Adrenal gland (tissue), 5 donors: ENCODE measurements at regions not wholly inside any gene's neighbourhood (a gene's known extent, or its start where the extent isn't known, plus 50 kb on each side); places are given as distances from the start of the nearest gene placed in this dataset.

Source experiments
- CTCF ChIP-seq, 6 experiments: fragments of 450-650 bp in 4 of 6; fragments of 200-600 bp in 2 of 6; sonication (generic) in 1 of 6; IDR thresholded peaks; 1 replicate in 5 of 6; 2 replicates in 1 of 6; pipeline versions ENCODE4 v1.5.1 to v1.8.0; 2016 to 2021; ENCODE audit warnings: antibody characterized with exemption in 6 of 6, mild to moderate bottlenecking in 2 of 6, moderate library complexity in 1 of 6
- POLR2A ChIP-seq, 2 donors: fragments of 450-650 bp; IDR thresholded peaks; one replicate each; pipeline ENCODE4 v1.6.1; 2017; ENCODE audit warnings: antibody characterized with exemption in 2 of 2, mild to moderate bottlenecking in 2 of 2, moderate library complexity in 1 of 2
- donor health status: DM: no; HTN: no; CAD: no.

GRCh38 chr2:181183878-181184542, 203.6 kb downstream of the UBE2E3 start:
- no peak for TF ChIP-seq CTCF (IDR thresholded peaks at IDR 0.05)
- TF ChIP-seq POLR2A (IDR thresholded peaks at IDR 0.05), result no peak
